ENCODE measurements at regions not wholly inside any gene's neighbourhood (a gene's known extent, or its start where the extent isn't known, plus 50 kb on each side); places are given as distances from the start of the nearest gene placed in this dataset.

DNA sequence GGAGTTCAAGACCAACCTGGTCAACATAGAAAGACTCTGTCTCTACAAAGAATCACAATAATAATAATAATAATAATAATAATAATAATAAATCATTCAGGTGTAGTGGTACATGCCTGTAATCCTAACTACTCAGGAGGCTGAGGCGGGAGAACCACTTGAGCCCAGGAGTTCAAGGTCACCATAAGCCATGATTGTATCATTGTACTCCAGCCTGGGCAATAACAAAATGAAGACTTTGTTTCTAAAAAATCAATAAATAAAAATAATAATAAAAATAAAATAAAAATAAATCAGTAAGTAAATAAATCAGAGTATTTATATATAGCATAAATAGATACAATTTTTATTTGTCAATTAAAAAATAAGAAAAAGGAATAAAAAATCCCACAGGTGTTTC lies 1636.4 kb downstream of the SLITRK1 start:
- Histone ChIP-seq H3K27ac (no peak overlapping the region), H3K36me3 (no peaks in the 10 kb centered on the region), H3K9me3 (no peaks in the 10 kb centered on the region), H3K27me3 (no peaks in the 10 kb centered on the region), H3K4me1 (no peaks in the 10 kb centered on the region), H3K4me3 (no peak overlapping the region)
- DNase-seq (ENCODE audit: low spot score) = no peak
- TF ChIP-seq, protein P1, sequence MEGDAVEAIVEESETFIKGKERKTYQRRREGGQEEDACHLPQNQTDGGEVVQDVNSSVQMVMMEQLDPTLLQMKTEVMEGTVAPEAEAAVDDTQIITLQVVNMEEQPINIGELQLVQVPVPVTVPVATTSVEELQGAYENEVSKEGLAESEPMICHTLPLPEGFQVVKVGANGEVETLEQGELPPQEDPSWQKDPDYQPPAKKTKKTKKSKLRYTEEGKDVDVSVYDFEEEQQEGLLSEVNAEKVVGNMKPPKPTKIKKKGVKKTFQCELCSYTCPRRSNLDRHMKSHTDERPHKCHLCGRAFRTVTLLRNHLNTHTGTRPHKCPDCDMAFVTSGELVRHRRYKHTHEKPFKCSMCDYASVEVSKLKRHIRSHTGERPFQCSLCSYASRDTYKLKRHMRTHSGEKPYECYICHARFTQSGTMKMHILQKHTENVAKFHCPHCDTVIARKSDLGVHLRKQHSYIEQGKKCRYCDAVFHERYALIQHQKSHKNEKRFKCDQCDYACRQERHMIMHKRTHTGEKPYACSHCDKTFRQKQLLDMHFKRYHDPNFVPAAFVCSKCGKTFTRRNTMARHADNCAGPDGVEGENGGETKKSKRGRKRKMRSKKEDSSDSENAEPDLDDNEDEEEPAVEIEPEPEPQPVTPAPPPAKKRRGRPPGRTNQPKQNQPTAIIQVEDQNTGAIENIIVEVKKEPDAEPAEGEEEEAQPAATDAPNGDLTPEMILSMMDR (IDR thresholded peaks at IDR 0.05) = no peak

DNA sequence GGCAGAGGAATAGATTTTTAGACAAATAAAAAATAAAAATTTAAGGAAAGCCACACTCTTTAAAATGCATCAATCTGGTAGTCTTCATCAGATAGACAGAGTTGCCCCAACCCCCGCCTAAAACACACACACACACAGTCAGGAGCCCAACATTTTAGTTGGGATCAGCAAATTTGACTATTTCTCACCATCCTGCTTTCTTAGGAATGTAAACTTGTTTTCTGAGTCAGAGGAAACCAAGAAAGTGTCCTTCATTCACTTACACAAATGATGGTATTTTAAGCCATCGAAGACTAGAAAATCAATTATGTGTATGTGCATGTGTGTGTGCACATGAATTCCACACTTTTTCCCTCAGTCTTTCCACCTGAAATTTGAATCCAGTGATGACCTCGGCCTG lies 1657.5 kb downstream of the SLITRK1 start:
- H3K27me3 ChIP-seq = no peaks in the 10 kb centered on the region
- DNase-seq (ENCODE audit: low spot score) = no peak
- H3K4me1 ChIP-seq = no peaks in the 10 kb centered on the region
- TF ChIP-seq, protein P1 (IDR thresholded peaks at IDR 0.05) = no peak
- no peak overlapping the region for H3K27ac ChIP-seq
- H3K4me3 ChIP-seq = no peak overlapping the region
- H3K9me3 ChIP-seq = no peaks in the 10 kb centered on the region
- H3K36me3 ChIP-seq = no peaks in the 10 kb centered on the region

DNA sequence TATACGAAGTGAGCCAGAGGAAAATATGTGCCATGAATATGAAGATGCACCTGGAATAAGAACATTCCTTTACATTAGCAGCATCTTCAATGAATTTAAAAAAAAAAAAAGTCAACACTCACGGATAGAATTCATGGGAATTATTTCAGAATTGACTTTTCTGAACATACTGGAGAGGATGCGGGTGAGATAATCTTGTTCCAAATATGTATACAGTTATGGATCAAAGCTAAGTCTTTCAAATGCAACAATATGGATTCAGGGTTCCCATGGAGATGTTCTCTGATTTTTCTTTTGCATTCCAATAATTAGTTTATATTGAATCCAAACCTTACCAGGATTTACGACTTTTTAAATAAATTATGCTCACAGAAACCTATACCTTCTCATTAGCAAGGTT lies 1660.7 kb downstream of the SLITRK1 start:
- no peaks in the 10 kb centered on the region for H3K36me3 ChIP-seq
- TF ChIP-seq, protein P1 (IDR thresholded peaks at IDR 0.05) = no peak
- H3K4me1 ChIP-seq = no peaks in the 10 kb centered on the region
- H3K27ac ChIP-seq = no peak overlapping the region
- no peak for DNase-seq (ENCODE audit: low spot score)
- no peak overlapping the region for H3K4me3 ChIP-seq
- H3K9me3 ChIP-seq = no peaks in the 10 kb centered on the region
- H3K27me3 ChIP-seq = no peaks in the 10 kb centered on the region

DNA sequence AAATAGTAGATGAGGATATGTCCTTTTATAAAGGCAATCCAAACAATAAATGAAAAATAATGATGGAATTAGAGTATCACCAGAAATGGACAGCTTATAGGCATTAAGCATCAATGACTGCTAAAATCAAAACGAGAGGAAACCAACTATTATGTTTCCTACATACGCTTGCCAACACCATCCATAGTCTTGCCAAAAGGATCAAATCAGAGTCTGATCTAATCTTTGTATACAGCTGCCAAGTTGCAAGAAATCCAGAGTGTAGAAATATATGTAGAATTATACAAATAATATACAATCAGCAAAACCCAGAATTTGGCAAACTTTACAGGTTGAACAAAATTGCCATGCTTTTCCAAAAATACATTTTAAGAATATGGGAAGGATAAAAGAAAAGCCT lies 1661.6 kb downstream of the SLITRK1 start:
- Histone ChIP-seq H3K9me3 (no peaks in the 10 kb centered on the region), H3K27me3 (no peaks in the 10 kb centered on the region)
- TF ChIP-seq, protein P1 (IDR thresholded peaks at IDR 0.05) = no peak

DNA sequence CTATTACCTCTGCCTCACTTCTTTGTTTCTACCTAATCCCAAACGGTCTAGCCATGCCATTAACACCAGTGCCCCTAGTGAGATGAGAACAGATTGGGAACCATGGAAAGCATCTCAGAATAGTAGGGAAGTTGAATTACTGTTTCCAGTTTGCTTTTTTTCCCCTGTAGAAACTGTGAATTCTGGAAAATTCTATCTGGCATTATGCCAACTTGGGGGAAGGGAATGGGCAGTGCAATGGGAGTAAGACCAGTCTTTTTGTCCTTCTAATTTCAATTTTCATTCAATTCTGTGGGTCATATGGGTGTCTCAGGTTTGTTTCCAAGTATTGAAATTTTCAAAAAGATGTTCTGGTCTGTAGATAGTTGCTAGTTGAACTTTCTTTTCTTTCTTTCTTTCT lies 1666.1 kb downstream of the SLITRK1 start:
- no peak overlapping the region for H3K27ac ChIP-seq
- no peaks in the 10 kb centered on the region for H3K4me1 ChIP-seq
- TF ChIP-seq, protein P1 (IDR thresholded peaks at IDR 0.05) = no peak
- H3K9me3 ChIP-seq = peaks cover 0 to 21% of the 10 kb centered on the region in 2 donors
- no peak for DNase-seq (ENCODE audit: low spot score)
- H3K4me3 ChIP-seq = no peak overlapping the region
- H3K27me3 ChIP-seq = no peaks in the 10 kb centered on the region
- H3K36me3 ChIP-seq = no peaks in the 10 kb centered on the region

More for the DNA sequence above, 1661.6 kb downstream of the SLITRK1 start:
- Histone ChIP-seq H3K36me3 (no peaks in the 10 kb centered on the region), H3K4me1 (no peaks in the 10 kb centered on the region), H3K27ac (no peak overlapping the region), H3K4me3 (no peak overlapping the region)
- DNase-seq (ENCODE audit: low spot score) = no peak

DNA sequence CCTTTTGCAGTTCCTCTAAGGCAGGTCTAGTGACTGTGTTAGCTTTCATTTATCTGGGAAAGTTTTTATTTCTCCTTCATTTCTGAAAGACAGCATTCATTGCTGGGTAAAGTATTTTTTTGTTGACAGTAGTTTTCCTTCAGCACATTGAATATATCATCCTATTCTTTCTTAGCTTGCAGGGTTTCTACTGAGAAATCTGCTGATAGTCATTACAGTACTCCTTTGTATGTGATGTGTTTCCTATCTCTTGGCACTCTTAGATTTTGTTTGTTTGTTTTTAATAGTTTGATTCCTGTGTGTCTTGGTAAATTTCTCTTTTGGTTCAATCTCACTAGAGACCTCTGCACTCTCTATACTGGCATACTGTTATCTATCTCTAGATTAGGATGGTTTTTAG lies 1667.9 kb downstream of the SLITRK1 start:
- H3K4me3 ChIP-seq = no peak overlapping the region
- no peaks in the 10 kb centered on the region for H3K36me3 ChIP-seq
- no peak overlapping the region for H3K27ac ChIP-seq
- H3K9me3 ChIP-seq = peaks cover 0 to 21% of the 10 kb centered on the region in 2 donors
- no peaks in the 10 kb centered on the region for H3K4me1 ChIP-seq
- no peaks in the 10 kb centered on the region for H3K27me3 ChIP-seq
- no peak for DNase-seq (ENCODE audit: low spot score)
- TF ChIP-seq, protein P1 (IDR thresholded peaks at IDR 0.05) = no peak
